HG03575 (cell line): ENCODE measurements at regions not wholly inside any gene's neighbourhood (a gene's known extent, or its start where the extent isn't known, plus 50 kb on each side); places are given as distances from the start of the nearest gene placed in this dataset.
A peak's percentile ranks its signal among the peaks of the same experiment; 100 is the strongest.
"Not testable (repeated sequence)": the region's sequence is repeated elsewhere in the genome, so short reads cannot be mapped to it uniquely, and the experiment has no call there.

Source experiments
- ATAC-seq: cut with Tn5 transposase; IDR thresholded peaks from one replicate; pipeline ENCODE4 v1.9.1; 2021; ENCODE audit not compliant: unreplicated experiment, insufficient number of reproducible peaks, low FRiP score; ENCODE audit errors: extremely low read depth

- no peak for ATAC-seq
These were observed 50.9 kb upstream of the PTPDC1 start for GRCh38 chr9:94033383-94033782.

- no peak for ATAC-seq
These were observed 52.3 kb upstream of the PTPDC1 start for GRCh38 chr9:94031946-94032345.

- no peak for ATAC-seq
These were observed 52.9 kb upstream of the PTPDC1 start for GRCh38 chr9:94031380-94031779.

DNA sequence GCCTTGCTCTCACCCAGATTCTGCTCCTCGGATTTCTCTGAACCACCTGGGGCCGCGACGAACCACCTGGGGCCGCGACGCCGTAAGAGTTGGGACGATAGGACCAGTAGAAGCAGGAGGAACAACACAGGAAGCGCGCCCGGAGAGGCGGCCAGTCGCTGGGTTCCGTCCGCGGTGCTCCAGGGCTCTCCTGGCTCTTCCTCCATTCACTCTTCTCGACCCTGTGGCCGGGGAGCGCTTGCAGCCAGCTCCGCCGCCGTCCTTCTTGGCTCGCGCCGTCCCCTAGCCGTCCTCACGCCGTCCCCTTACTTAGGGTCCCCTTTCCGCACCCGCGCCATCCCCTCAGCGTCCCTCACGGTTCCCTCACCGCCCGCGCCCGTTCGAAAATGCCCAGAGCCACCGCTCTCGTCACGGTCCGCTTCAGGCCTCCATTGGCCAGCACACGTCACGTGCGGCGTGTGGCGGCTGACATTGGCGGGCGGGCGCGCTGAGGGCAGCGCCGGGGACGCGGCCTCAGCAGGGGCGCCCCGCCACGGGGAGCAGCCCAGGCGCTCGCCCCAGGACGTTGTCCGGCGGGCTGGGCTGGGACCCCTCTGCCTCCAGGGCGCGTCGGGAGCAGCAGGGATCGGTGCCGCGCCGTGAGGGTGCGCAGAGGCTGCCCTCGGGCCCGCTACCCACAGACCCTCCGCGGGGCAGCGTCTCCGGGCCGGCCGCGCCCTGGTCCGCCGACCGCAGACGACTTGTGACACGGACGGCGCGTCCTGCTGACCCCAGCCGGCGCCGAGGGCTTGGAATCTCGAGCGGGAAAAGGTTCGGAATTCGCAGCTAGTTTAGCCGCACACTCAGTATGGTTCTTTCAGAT is 53.7 kb upstream of the PTPDC1 start:
- peak; percentile 61 for ATAC-seq

DNA sequence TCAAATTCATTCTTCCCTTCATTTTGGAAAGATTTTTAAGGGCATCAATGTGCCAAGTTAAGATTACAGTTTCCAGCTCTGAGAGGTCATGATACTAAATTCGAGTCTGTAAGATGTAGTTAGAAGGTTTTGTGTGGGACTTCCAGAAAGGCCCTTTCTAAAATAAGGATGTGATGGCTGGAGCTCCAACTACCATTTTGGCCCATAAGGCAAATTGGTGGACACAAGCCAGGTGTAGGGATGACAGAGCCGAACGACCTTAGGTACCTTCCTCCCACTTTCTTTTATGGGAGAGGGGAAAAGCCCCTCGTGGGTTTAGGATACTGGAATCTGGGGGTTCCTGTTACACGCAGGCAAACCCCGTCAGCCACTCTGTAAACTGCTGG is 54.3 kb upstream of the PTPDC1 start:
- ATAC-seq, result no peak

DNA sequence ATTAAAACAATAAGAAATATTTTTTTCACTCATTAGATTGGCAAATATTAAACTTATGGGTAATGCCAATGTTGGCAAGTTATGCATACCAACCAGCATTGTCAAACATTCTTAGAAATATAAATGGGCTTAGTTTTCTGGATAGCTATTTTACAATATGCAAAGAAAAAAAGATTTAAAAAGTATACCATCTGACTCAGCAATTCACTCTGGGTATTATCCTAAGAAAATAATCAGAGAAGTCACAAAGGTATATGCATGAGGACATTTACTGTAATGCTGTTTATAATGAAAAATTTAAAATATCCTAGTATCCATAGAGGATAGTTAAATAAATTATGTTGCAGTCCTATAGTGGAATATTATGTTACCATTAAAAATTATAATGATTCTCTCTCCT is 57.4 kb upstream of the PTPDC1 start:
- no peak for ATAC-seq

DNA sequence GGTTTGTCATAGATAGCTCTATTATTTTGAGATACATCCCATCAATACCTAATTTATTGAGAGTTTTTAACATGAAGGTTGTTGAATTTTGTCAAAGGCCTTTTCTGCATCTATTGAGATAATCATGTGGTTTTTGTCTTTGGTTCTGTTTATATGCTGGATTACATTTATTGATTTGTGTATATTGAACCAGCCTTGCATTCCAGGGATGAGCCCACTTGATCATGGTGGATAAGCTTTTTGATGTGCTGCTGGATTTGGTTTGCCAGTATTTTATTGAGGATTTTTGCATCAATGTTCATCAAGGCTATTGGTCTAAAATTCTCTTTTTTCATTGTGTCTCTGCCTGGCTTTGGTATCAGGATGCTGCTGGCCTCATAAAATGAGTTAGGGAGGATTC is 61.8 kb upstream of the PTPDC1 start:
- not testable (repeated sequence) for ATAC-seq

- not testable (repeated sequence) for ATAC-seq
These were observed 63.4 kb upstream of the PTPDC1 start for GRCh38 chr9:94020836-94021235.

DNA sequence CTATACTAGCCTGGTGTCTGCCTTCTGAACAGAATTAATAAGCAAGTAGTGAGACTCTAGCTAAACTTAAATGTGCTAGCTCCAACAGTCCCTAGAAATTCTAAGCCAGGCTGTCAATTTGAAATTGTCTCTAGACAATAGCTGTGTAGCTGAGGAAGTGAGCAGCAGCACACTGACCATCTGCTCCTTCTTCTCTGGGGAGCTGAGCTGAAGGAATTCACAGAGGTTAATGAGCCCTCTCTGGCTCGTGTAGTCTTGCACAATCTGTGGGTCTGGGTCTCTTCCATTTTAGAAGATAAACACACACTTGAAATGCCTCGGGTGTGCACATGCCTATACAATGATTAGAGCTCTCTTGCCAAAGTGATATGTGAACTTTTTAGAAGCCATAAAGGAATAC is 63.5 kb upstream of the BARX1 start:
- no peak for ATAC-seq

GRCh38 chr9:94017939-94018531 is 62.9 kb upstream of the BARX1 start:
- ATAC-seq, result no peak

GRCh38 chr9:94016744-94017143 is 61.6 kb upstream of the BARX1 start:
- no peak for ATAC-seq

DNA sequence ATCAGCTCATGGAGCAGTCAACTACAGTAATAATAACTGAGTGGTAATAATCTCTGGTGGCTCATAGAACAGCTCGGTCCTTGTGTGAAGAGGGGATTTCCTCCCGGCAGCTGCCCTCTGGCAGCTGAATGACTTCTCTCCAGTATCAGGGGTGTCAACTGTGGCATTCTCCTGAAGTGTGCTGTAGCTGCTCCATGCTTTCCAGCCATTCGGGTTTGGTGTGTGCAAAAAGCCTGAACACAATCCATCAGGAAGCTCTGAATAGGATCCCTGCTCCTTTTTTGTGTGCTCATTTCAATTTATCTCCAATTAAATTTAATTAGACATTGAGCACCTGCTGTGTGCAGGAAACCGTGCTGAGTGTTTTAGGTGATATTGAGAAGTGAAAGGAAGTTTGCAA is 59.8 kb upstream of the BARX1 start:
- no peak for ATAC-seq

DNA sequence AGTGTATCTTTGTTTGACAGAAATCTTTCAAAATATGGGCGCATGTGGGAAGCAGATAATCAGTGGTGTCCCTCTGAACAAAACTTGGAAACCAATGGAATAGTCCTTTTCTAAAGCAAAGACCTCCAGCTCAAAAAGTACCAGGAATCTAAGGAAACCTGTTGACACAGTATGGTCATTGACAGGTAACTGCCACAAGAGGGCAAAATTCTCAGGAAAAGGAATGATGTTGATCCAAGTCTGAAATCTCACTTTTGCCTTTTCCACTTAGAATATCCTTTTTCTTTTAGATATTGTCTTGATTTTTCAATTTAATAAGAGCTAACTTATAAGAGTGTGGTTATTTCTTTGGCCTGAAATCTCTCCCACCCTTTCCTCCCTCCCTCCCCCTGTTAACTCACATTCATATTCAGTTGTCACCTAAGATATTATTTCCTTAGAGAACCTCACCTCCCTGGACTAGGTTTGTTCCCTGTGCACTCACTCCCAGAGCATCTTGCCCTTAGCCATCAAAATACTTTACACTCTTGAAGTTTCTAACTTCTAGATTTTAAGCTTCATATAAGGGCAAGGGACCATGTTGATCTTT is 59.0 kb upstream of the BARX1 start:
- no peak for ATAC-seq

GRCh38 chr9:94010980-94011533 is 55.9 kb upstream of the BARX1 start:
- ATAC-seq, result no peak

GRCh38 chr9:94005272-94005901 is 50.2 kb upstream of the BARX1 start:
- no peak for ATAC-seq
